ENCODE measurements at regions not wholly inside any gene's neighbourhood (a gene's known extent, or its start where the extent isn't known, plus 50 kb on each side); places are given as distances from the start of the nearest gene placed in this dataset.

DNA sequence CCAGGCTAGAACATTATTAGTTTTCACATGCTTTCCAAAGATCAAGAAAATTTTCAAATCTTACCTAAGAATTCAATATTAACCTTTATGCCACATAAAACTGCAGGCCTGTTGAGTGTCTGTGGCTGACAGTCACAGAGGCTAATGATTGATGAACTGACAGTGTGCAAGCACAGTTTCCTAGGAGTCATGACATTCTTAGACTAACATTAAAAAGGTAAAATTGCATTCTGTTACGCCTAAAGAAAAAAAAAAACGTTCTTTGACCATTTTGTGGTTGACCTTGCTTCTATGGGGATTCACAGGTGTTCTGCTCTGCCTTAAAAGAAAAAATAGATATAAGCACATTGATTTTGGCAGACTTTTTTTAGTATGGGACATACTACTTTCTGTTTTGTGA is 1776.2 kb downstream of the PCDH9 start:
- TF ChIP-seq, protein P1, sequence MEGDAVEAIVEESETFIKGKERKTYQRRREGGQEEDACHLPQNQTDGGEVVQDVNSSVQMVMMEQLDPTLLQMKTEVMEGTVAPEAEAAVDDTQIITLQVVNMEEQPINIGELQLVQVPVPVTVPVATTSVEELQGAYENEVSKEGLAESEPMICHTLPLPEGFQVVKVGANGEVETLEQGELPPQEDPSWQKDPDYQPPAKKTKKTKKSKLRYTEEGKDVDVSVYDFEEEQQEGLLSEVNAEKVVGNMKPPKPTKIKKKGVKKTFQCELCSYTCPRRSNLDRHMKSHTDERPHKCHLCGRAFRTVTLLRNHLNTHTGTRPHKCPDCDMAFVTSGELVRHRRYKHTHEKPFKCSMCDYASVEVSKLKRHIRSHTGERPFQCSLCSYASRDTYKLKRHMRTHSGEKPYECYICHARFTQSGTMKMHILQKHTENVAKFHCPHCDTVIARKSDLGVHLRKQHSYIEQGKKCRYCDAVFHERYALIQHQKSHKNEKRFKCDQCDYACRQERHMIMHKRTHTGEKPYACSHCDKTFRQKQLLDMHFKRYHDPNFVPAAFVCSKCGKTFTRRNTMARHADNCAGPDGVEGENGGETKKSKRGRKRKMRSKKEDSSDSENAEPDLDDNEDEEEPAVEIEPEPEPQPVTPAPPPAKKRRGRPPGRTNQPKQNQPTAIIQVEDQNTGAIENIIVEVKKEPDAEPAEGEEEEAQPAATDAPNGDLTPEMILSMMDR (IDR thresholded peaks at IDR 0.05) = no peak
- TF ChIP-seq POLR2A (IDR thresholded peaks at IDR 0.05) (no peak), EP300 (IDR thresholded peaks at IDR 0.05) (no peak)
